Adrenal gland (tissue), 5 donors: ENCODE measurements at regions not wholly inside any gene's neighbourhood (a gene's known extent, or its start where the extent isn't known, plus 50 kb on each side); places are given as distances from the start of the nearest gene placed in this dataset.

ENCODE experiments used
- POLR2A ChIP-seq, 2 donors: fragments of 450-650 bp; IDR thresholded peaks; one replicate each; pipeline ENCODE4 v1.6.1; 2017; ENCODE audit warnings: antibody characterized with exemption in 2 of 2, mild to moderate bottlenecking in 2 of 2, moderate library complexity in 1 of 2
- TF ChIP-seq, protein P1 (sequence below), 6 experiments: fragments of 450-650 bp in 4 of 6; fragments of 200-600 bp in 2 of 6; sonication (generic) in 1 of 6; IDR thresholded peaks; 1 replicate in 5 of 6; 2 replicates in 1 of 6; pipeline versions ENCODE4 v1.5.1 to v1.8.0; 2016 to 2021; ENCODE audit warnings: antibody characterized with exemption in 6 of 6, mild to moderate bottlenecking in 2 of 6, moderate library complexity in 1 of 6
- donor health status: DM: no; HTN: no; CAD: no.

DNA sequence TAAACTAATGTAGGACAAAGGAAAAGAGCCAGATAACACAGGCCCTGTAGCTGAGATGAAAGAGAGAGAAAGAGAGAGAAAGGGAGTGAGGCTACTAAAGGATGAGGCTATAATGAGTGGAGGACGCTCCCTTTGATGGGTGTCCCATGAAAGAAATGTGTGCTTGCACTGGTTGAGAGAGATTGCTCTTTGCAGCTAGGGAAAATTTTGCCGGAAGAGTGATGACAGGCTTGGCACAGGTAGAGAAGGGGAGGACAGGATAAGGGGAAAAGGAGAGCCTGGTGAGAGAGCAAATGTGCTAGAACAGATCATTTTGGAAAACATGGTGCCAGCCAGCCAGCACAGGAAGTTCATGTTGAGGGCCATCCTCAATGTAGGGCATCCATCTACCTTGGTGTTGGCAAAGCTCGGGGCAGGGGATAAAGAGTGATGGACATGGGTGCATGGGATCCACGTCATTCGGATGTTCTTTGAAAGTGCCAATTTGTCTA, 248.6 kb downstream of the BTG1 start:
- TF ChIP-seq, protein P1, sequence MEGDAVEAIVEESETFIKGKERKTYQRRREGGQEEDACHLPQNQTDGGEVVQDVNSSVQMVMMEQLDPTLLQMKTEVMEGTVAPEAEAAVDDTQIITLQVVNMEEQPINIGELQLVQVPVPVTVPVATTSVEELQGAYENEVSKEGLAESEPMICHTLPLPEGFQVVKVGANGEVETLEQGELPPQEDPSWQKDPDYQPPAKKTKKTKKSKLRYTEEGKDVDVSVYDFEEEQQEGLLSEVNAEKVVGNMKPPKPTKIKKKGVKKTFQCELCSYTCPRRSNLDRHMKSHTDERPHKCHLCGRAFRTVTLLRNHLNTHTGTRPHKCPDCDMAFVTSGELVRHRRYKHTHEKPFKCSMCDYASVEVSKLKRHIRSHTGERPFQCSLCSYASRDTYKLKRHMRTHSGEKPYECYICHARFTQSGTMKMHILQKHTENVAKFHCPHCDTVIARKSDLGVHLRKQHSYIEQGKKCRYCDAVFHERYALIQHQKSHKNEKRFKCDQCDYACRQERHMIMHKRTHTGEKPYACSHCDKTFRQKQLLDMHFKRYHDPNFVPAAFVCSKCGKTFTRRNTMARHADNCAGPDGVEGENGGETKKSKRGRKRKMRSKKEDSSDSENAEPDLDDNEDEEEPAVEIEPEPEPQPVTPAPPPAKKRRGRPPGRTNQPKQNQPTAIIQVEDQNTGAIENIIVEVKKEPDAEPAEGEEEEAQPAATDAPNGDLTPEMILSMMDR (IDR thresholded peaks at IDR 0.05) = no peak
- TF ChIP-seq POLR2A (IDR thresholded peaks at IDR 0.05) = no peak
